Neural crest cell (in vitro differentiated cells): ENCODE measurements at regions not wholly inside any gene's neighbourhood (a gene's known extent, or its start where the extent isn't known, plus 50 kb on each side); places are given as distances from the start of the nearest gene placed in this dataset.

Experiments used
- DNase-seq: peaks from one replicate; pipeline ENCODE4 v3.0.0; 2021; ENCODE audit warnings: low read depth, mixed read lengths, low spot score
- H3K27ac Mint-ChIP-seq: one replicate; pipeline ENCODE4 v1.8.0; 2021; ENCODE audit warnings: mild to moderate bottlenecking, mixed read lengths; ENCODE audit not compliant: unreplicated experiment
- H3K27me3 Mint-ChIP-seq: 2 replicates; pipeline ENCODE4 v1.8.0; 2021; ENCODE audit warnings: low read depth, mild to moderate bottlenecking, mixed read lengths
- H3K36me3 Mint-ChIP-seq: 2 replicates; pipeline ENCODE4 v1.8.0; 2021; ENCODE audit warnings: low read depth, mild to moderate bottlenecking, mixed read lengths
- H3K4me1 Mint-ChIP-seq: 2 replicates; pipeline ENCODE4 v1.8.0; 2021; ENCODE audit warnings: mixed read lengths
- H3K4me3 Mint-ChIP-seq: one replicate; pipeline ENCODE4 v1.8.0; 2021; ENCODE audit warnings: mild to moderate bottlenecking, mixed read lengths
- H3K9me3 Mint-ChIP-seq: 2 replicates; pipeline ENCODE4 v1.8.0; 2021; ENCODE audit warnings: mixed read lengths
- TF ChIP-seq, protein P1 (sequence below): fragments of 200-600 bp; sonication (generic); conservative IDR thresholded peaks from 2 replicates; pipeline ENCODE4 v1.5.0; 2021; ENCODE audit warnings: antibody characterized with exemption, mild to moderate bottlenecking

DNA sequence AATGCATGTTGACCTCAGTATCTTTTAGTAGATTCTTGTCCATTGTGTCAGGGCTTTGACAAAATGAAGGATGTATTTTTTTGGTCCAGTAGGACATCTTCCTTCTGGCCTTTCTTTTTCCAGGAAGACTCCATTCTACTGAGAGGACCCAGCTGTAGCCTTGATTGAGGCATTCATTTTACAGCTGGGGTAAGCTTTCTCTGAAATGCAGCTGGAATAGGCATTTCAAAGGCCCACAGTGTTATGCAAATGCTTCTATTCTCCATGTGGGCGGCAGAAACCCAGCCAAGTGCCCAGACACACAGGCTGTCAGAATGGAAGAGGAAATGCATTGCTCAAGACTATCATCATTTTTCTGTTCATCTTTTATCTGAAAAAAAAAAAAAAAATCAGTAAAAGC is 629.0 kb upstream of the CDH8 start:
- Mint-ChIP-seq H3K27ac (peak overlapping the region; percentile 79), H3K9me3 (peaks cover 16% of the 10 kb centered on the region), H3K4me3 (peak overlapping the region; percentile 33), H3K4me1 (peaks cover 23% of the 10 kb centered on the region), H3K36me3 (peaks cover 20% of the 10 kb centered on the region), H3K27me3 (no peaks in the 10 kb centered on the region)
- DNase-seq: peak; percentile 3
- TF ChIP-seq, protein P1, sequence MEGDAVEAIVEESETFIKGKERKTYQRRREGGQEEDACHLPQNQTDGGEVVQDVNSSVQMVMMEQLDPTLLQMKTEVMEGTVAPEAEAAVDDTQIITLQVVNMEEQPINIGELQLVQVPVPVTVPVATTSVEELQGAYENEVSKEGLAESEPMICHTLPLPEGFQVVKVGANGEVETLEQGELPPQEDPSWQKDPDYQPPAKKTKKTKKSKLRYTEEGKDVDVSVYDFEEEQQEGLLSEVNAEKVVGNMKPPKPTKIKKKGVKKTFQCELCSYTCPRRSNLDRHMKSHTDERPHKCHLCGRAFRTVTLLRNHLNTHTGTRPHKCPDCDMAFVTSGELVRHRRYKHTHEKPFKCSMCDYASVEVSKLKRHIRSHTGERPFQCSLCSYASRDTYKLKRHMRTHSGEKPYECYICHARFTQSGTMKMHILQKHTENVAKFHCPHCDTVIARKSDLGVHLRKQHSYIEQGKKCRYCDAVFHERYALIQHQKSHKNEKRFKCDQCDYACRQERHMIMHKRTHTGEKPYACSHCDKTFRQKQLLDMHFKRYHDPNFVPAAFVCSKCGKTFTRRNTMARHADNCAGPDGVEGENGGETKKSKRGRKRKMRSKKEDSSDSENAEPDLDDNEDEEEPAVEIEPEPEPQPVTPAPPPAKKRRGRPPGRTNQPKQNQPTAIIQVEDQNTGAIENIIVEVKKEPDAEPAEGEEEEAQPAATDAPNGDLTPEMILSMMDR: no peak

DNA sequence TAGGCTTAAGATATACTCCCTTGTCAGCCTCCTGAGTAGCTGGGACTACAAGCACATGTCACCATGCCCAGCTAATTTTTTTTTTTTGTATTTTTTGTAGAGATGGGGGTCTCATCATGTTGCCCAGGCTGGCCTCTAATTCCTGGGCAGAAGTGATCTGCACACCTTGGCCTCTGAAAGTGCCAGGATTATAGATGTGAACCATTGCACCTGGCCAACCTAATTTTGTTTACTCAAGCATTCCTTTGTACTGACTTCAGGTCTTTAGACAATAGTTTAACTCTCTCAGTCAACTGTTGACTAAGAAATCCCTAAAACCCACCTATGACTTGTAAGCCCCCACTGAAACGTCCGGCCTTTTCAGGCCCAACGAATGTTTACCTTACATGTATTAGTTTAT is 628.3 kb upstream of the CDH8 start:
- TF ChIP-seq, protein P1: no peak
- Mint-ChIP-seq H3K36me3 (peaks cover 18% of the 10 kb centered on the region), H3K4me1 (peaks cover 23% of the 10 kb centered on the region), H3K9me3 (peaks cover 19% of the 10 kb centered on the region), H3K27ac (no peak overlapping the region), H3K27me3 (no peaks in the 10 kb centered on the region), H3K4me3 (no peak overlapping the region)
- DNase-seq: no peak

DNA sequence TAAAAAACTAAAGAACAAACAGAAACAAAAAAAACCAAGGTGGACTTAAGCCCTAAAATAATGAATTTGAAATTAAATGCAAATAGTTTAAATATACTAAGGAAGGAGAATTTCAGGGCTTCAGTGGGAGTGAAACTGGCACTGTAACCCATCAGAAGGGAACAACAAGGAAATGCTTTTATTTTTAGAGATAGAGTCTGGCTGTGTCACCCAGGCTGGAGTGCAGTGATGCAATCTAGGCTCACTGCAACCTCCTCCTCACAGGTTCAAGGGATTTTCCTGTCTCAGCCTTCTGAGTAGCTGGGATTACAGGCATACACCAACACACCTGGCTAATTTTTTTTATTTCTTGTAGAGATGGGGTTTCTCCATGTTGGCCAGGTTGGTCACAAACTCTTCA is 625.2 kb upstream of the CDH8 start:
- TF ChIP-seq, protein P1: no peak
- no peak overlapping the region for H3K27ac Mint-ChIP-seq
- H3K9me3 Mint-ChIP-seq: peaks cover 12% of the 10 kb centered on the region
- H3K36me3 Mint-ChIP-seq: peaks cover 14% of the 10 kb centered on the region
- DNase-seq: no peak
- no peaks in the 10 kb centered on the region for H3K27me3 Mint-ChIP-seq
- no peak overlapping the region for H3K4me3 Mint-ChIP-seq
- peaks cover 18% of the 10 kb centered on the region for H3K4me1 Mint-ChIP-seq

- TF ChIP-seq, protein P1: no peak
- H3K36me3 Mint-ChIP-seq: peaks cover 4% of the 10 kb centered on the region
- no peaks in the 10 kb centered on the region for H3K27me3 Mint-ChIP-seq
These were observed 620.9 kb upstream of the CDH8 start for GRCh38 chr16:62657116-62657515.

DNA sequence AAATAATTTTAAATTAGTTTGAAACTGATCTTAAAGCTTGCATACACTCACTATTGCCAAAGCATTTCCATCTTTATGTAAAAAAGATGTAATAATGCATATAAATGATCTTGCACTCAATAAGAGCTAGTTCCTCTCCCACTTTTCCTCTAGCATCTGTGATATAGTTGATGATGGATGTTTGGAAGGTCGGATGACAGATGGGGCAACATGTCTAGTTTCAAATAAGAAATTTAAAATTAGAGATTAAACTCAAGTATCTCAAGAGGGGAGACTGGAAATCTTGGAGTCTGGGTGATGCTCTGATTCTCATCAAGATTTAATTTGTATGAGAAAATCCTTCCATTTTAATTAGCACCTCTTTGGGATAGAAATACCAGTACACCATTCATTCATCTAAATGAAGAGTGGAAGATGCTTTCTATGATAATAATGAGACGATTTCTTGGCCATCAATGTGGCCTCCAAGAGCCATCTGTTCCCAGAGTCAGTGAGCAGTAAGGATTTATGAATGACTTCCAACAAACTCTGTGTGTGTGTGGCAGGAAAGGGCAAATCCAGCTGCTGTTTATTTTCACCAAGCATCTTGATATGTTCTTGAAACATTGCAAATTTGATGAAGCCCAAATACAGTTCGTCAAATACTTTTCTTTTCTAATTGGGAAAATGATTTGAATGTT is 616.3 kb upstream of the CDH8 start:
- H3K36me3 Mint-ChIP-seq: no peaks in the 10 kb centered on the region
- H3K4me3 Mint-ChIP-seq: no peak overlapping the region
- TF ChIP-seq, protein P1: no peak
- no peaks in the 10 kb centered on the region for H3K27me3 Mint-ChIP-seq
- no peaks in the 10 kb centered on the region for H3K4me1 Mint-ChIP-seq
- H3K27ac Mint-ChIP-seq: no peak overlapping the region
- DNase-seq: no peak
- H3K9me3 Mint-ChIP-seq: peaks cover 6% of the 10 kb centered on the region

More at GRCh38 chr16:62657116-62657515, 620.9 kb upstream of the CDH8 start:
- H3K4me1 Mint-ChIP-seq: no peaks in the 10 kb centered on the region
- DNase-seq: no peak
- H3K4me3 Mint-ChIP-seq: no peak overlapping the region
- no peak overlapping the region for H3K27ac Mint-ChIP-seq
- H3K9me3 Mint-ChIP-seq: peaks cover 9% of the 10 kb centered on the region
